Breast epithelium (tissue), 3 donors: ENCODE measurements at regions not wholly inside any gene's neighbourhood (a gene's known extent, or its start where the extent isn't known, plus 50 kb on each side); places are given as distances from the start of the nearest gene placed in this dataset.

ENCODE experiments used
- CTCF ChIP-seq, 3 donors: fragments of 450-650 bp; IDR thresholded peaks; one replicate each; pipeline ENCODE4 v1.5.1; 2016 to 2017; ENCODE audit warnings: antibody characterized with exemption in 3 of 3, mild to moderate bottlenecking in 3 of 3, moderate library complexity in 3 of 3
- POLR2A ChIP-seq: fragments of 450-650 bp; IDR thresholded peaks from one replicate; pipeline ENCODE4 v1.6.1; 2016; ENCODE audit warnings: antibody characterized with exemption, mild to moderate bottlenecking, moderate library complexity

- TF ChIP-seq CTCF (IDR thresholded peaks at IDR 0.05) (no peak), POLR2A (no peak)
These were observed 600.6 kb downstream of the SLITRK1 start for GRCh38 chr13:83281654-83282053.
